Ishikawa (cell line): ENCODE measurements at regions not wholly inside any gene's neighbourhood (a gene's known extent, or its start where the extent isn't known, plus 50 kb on each side); places are given as distances from the start of the nearest gene placed in this dataset.

Experiments
- CEBPB ChIP-seq: IDR thresholded peaks from 2 replicates; pipeline ENCODE4 v1.6.1; 2012
- CREB1 ChIP-seq: IDR thresholded peaks from 2 replicates; pipeline ENCODE4 v1.6.1; 2012; ENCODE audit warnings: low read depth
- EGR1 ChIP-seq: IDR thresholded peaks from 2 replicates; pipeline ENCODE4 v1.6.1; 2012
- EP300 ChIP-seq: IDR thresholded peaks from 2 replicates; pipeline ENCODE4 v1.6.1; 2012; ENCODE audit warnings: borderline replicate concordance
- FOXM1 ChIP-seq: IDR thresholded peaks from 2 replicates; pipeline ENCODE4 v1.6.1; 2012; ENCODE audit warnings: low read depth, borderline replicate concordance
- MAX ChIP-seq: IDR thresholded peaks from 2 replicates; pipeline ENCODE4 v1.6.1; 2012
- RAD21 ChIP-seq: IDR thresholded peaks from 2 replicates; pipeline ENCODE4 v1.6.1; 2012; ENCODE audit warnings: low read depth
- REST ChIP-seq: IDR thresholded peaks from 2 replicates; pipeline ENCODE4 v1.6.1; 2012; ENCODE audit warnings: low read depth, mild to moderate bottlenecking
- TCF12 ChIP-seq: IDR thresholded peaks from 2 replicates; pipeline ENCODE4 v1.6.1; 2012; ENCODE audit warnings: low read depth
- USF1 ChIP-seq: IDR thresholded peaks from 2 replicates; pipeline ENCODE4 v1.6.1; 2012
- YY1 ChIP-seq: IDR thresholded peaks from 2 replicates; pipeline ENCODE4 v1.6.1; 2012; ENCODE audit warnings: low read depth

GRCh38 chr20:11496380-11496779 is 421.3 kb upstream of the BTBD3 start:
- no peak for TF ChIP-seq REST
- TF ChIP-seq CEBPB: no peak
- no peak for TF ChIP-seq TCF12
- TF ChIP-seq RAD21: no peak
- TF ChIP-seq YY1: no peak
- no peak for TF ChIP-seq CREB1
- no peak for TF ChIP-seq FOXM1
- TF ChIP-seq EGR1: no peak
- no peak for TF ChIP-seq USF1
- no peak for TF ChIP-seq MAX
- no peak for TF ChIP-seq EP300
